Lung (tissue), 11 donors: ENCODE measurements at regions not wholly inside any gene's neighbourhood (a gene's known extent, or its start where the extent isn't known, plus 50 kb on each side); places are given as distances from the start of the nearest gene placed in this dataset.

Experiments used
- ATAC-seq: fragments of 200-7000 bp; cut with Tn5 transposase; one replicate; pipeline ENCODE4 v1.9.1; 2020; ENCODE audit warnings: moderate number of reproducible peaks; ENCODE audit not compliant: insufficient read depth, low FRiP score
- DNase-seq, 3 donors: peaks; one replicate each; pipeline ENCODE4 v3.0.0-alpha.2; 2013 to 2017
- H3K27ac ChIP-seq, 2 donors: one replicate each; pipeline ENCODE4 v1.5.1; 2013; ENCODE audit warnings: mild to moderate bottlenecking in 2 of 2, moderate library complexity in 2 of 2, control low read depth in 1 of 2, inconsistent platforms in 1 of 2, low read depth in 1 of 2, low read length in 1 of 2
- H3K27me3 ChIP-seq, 3 donors: one replicate each; pipeline ENCODE4 v1.5.1; 2013; ENCODE audit warnings: low read length in 2 of 3; ENCODE audit not compliant: control insufficient read depth in 3 of 3, insufficient read depth in 3 of 3
- H3K36me3 ChIP-seq, 4 donors: one replicate each; pipeline ENCODE4 v1.5.1; 2013; ENCODE audit warnings: low read length in 4 of 4, mild to moderate bottlenecking in 1 of 4, moderate library complexity in 1 of 4; ENCODE audit not compliant: control insufficient read depth in 4 of 4, insufficient read depth in 4 of 4
- H3K4me1 ChIP-seq, 5 donors: one replicate each; pipeline ENCODE4 v1.5.1; 2013; ENCODE audit warnings: low read length in 5 of 5, mild to moderate bottlenecking in 2 of 5, moderate library complexity in 1 of 5; ENCODE audit not compliant: control insufficient read depth in 5 of 5, insufficient read depth in 5 of 5
- H3K4me3 ChIP-seq: one replicate; pipeline ENCODE4 v1.5.1; 2013; ENCODE audit warnings: mild to moderate bottlenecking, control low read depth, moderate library complexity
- H3K9ac ChIP-seq, 2 donors: one replicate each; pipeline ENCODE4 v1.5.1; 2013; ENCODE audit warnings: low read length in 2 of 2, control low read depth in 1 of 2; ENCODE audit not compliant: insufficient read depth in 1 of 2
- H3K9me3 ChIP-seq, 4 donors: one replicate each; pipeline ENCODE4 v1.5.1; 2013; ENCODE audit warnings: low read length in 3 of 4, mild to moderate bottlenecking in 1 of 4, moderate library complexity in 1 of 4; ENCODE audit not compliant: control insufficient read depth in 4 of 4, insufficient read depth in 3 of 4
- CTCF ChIP-seq: IDR thresholded peaks from 2 replicates; pipeline ENCODE4 v1.5.1; 2012; ENCODE audit warnings: mild to moderate bottlenecking; ENCODE audit errors: control extremely low read depth, extremely low read depth
- WGBS, 2 donors: extraction: QIAGEN DNeasy Blood & Tissue Kit; methylation state at CpG; one replicate each; pipeline ENCODE4 v1.1.7; 2013; 5-methylcytosine and 5-hydroxymethylcytosine counted together
- donor health status: control.
- donor health status: control.
- donor health status: Bipolar disorder and iron deficiency.
- donor health status: healthy.
- donor health status: DM: yes; HTN: yes; CAD: no.

GRCh38 chr11:123253911-123254310, 58.9 kb upstream of the CLMP start:
- Histone ChIP-seq H3K36me3 (no peaks in the 10 kb centered on the region), H3K4me3 (no peak overlapping the region), H3K27ac (no peak overlapping the region), H3K9ac (no peak overlapping the region), H3K4me1 (peaks cover 0 to 10% (median 0%) of the 10 kb centered on the region in 5 donors), H3K9me3 (no peaks in the 10 kb centered on the region), H3K27me3 (no peaks in the 10 kb centered on the region)
- TF ChIP-seq CTCF, result no peak
- 73 to 76% methylated on average over 3 of the region's 3 CpGs for WGBS, 2 donors
- DNase-seq (no peak), ATAC-seq (no peak)

- Histone ChIP-seq H3K27ac (no peak overlapping the region), H3K36me3 (no peaks in the 10 kb centered on the region), H3K27me3 (no peaks in the 10 kb centered on the region), H3K9ac (no peak overlapping the region), H3K9me3 (no peaks in the 10 kb centered on the region), H3K4me1 (peaks cover 0 to 10% (median 0%) of the 10 kb centered on the region in 5 donors), H3K4me3 (no peak overlapping the region)
- no peak for ATAC-seq
- WGBS, 2 donors, result 91 to 95% methylated on average over 8 of the region's 8 CpGs
- no peak for DNase-seq
- TF ChIP-seq CTCF, result no peak
Measured at GRCh38 chr11:123253223-123253622, 58.2 kb upstream of the CLMP start.

GRCh38 chr11:123251657-123252344, 56.8 kb upstream of the CLMP start:
- no peaks in the 10 kb centered on the region for H3K36me3 ChIP-seq
- H3K27me3 ChIP-seq, result no peaks in the 10 kb centered on the region
- ATAC-seq (no peak), DNase-seq (peak; percentile 79 to 84 (median 83))
- H3K4me3 ChIP-seq, result no peak overlapping the region
- no peak overlapping the region for H3K27ac ChIP-seq
- 63 to 79% methylated on average over 7 of the region's 7 CpGs for WGBS, 2 donors
- no peak overlapping the region for H3K9ac ChIP-seq
- TF ChIP-seq CTCF, result no peak
- no peaks in the 10 kb centered on the region for H3K9me3 ChIP-seq
- peaks cover 0 to 10% (median 0%) of the 10 kb centered on the region in 5 donors for H3K4me1 ChIP-seq
